Stimulated activated effector memory CD8-positive, alpha-beta T cell treated with anti-CD3 and anti-CD28 coated beads, Interleukin-12 subunit alpha, Interleukin-12 subunit beta, amount 100 ng/mL, for 72 hours (primary cell): ENCODE measurements at regions not wholly inside any gene's neighbourhood (a gene's known extent, or its start where the extent isn't known, plus 50 kb on each side); places are given as distances from the start of the nearest gene placed in this dataset.
"Not testable (repeated sequence)": the region's sequence is repeated elsewhere in the genome, so short reads cannot be mapped to it uniquely, and the experiment has no call there.

Source experiments
- ATAC-seq: fragments of 150-1000 bp; cut with Tn5 transposase; 2 replicates; pipeline ENCODE4 v1.10.0; 2021
- DNase-seq, 2 donors: peaks; one replicate each; pipeline ENCODE4 v3.0.0; 2021 to 2022; ENCODE audit warnings: low spot score in 2 of 2
- H3K27ac Mint-ChIP-seq: one replicate; pipeline ENCODE4 v1.8.0; 2022; ENCODE audit warnings: mild to moderate bottlenecking, mixed read lengths
- H3K36me3 Mint-ChIP-seq: one replicate; pipeline ENCODE4 v1.8.0; 2022; ENCODE audit warnings: mild to moderate bottlenecking, mixed read lengths
- H3K4me1 Mint-ChIP-seq: one replicate; pipeline ENCODE4 v1.8.0; 2022; ENCODE audit warnings: mixed read lengths
- H3K4me3 Mint-ChIP-seq: one replicate; pipeline ENCODE4 v1.8.0; 2022; ENCODE audit warnings: mild to moderate bottlenecking, mixed read lengths
- H3K9me3 Mint-ChIP-seq: one replicate; pipeline ENCODE4 v1.8.0; 2022; ENCODE audit warnings: mixed read lengths

DNA sequence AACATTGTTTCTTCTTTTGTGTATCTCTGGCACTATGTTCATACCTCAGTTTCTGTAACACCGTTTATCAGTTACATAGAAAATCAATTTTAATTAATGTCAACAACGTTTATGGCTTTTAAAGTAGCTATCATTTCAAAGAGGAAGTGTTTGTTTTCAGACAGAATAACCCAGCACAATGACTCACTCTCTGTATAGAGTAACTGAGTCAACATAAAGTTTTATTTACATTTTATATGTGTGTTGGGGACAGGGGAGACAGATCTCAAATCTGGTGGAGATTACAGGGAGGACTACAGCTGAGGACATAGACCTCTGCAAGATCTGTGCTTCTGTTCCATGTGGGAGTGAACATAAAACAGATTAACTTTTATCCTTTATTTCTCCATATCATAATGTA, 2590.1 kb downstream of the PCDH9 start:
- no peak for DNase-seq
- no peak for ATAC-seq
- Mint-ChIP-seq H3K9me3 (peaks cover 16% of the 10 kb centered on the region), H3K4me3 (no peak overlapping the region), H3K27ac (no peak overlapping the region), H3K36me3 (no peaks in the 10 kb centered on the region), H3K4me1 (no peaks in the 10 kb centered on the region)

DNA sequence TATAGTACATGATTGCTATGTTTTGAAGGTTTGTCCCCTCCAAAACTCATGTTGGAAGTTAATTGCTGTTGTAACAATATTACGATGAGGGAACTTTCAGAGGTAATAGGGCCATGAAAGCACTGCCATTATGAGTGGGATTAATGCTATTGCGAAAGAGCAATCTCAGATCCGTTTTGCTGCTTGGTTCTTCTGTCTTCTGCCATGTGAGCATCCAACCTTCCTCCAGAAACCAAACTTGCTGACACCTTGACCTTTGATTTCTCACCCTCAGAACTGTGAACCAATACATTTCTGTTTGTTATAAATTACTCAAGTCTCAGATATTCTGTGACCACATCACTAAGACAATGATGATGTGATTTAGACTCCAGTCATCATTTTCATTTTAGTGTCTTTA, 2590.9 kb downstream of the PCDH9 start:
- Mint-ChIP-seq H3K4me3 (no peak overlapping the region), H3K27ac (no peak overlapping the region), H3K9me3 (peaks cover 11% of the 10 kb centered on the region), H3K4me1 (no peaks in the 10 kb centered on the region), H3K36me3 (no peaks in the 10 kb centered on the region)
- ATAC-seq (no peak), DNase-seq (no peak)

DNA sequence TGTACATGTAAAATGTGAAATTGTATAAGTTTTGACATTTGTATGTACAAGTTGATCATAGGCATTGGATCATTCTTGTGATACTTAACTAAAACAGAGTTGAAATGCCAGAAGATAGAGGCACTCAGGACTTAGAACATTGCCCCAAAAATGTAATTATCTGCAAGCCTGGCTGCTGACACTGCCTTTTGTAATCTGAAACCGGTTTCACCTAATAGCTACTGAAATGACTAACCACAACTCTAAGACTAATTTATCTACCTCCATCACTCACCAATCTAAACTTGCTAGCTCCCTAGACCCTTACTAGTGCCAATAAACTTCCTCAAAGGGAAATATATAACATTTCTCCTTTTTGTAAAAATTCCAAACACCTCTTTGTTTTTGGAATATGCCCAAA, 2596.2 kb downstream of the PCDH9 start:
- Mint-ChIP-seq H3K27ac (no peak overlapping the region), H3K4me1 (no peaks in the 10 kb centered on the region), H3K36me3 (no peaks in the 10 kb centered on the region), H3K4me3 (no peak overlapping the region), H3K9me3 (peaks cover 14% of the 10 kb centered on the region)
- ATAC-seq (no peak), DNase-seq (no peak)

DNA sequence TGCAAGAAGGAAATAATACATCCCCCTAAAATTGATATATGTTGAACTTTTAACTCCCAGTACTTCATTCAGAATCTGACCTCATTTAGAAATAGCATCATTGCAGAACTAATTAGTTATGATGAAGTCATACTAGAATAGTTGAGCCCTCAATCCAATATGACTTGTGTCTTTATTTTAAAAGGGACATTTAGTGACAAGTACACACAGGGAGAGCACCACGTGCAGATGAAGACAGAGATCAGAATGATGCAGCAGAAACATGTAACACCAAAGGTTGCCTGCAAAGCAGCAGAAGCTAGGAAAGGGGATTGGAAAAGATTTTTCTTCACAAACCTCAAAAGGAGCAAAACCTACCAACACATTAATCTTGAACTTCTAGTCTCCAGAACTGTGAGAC, 2602.5 kb downstream of the PCDH9 start:
- no peak for DNase-seq
- H3K4me3 Mint-ChIP-seq = no peak overlapping the region
- ATAC-seq = no peak
- no peak overlapping the region for H3K27ac Mint-ChIP-seq
- no peaks in the 10 kb centered on the region for H3K4me1 Mint-ChIP-seq
- peaks cover 16% of the 10 kb centered on the region for H3K9me3 Mint-ChIP-seq
- H3K36me3 Mint-ChIP-seq = no peaks in the 10 kb centered on the region

DNA sequence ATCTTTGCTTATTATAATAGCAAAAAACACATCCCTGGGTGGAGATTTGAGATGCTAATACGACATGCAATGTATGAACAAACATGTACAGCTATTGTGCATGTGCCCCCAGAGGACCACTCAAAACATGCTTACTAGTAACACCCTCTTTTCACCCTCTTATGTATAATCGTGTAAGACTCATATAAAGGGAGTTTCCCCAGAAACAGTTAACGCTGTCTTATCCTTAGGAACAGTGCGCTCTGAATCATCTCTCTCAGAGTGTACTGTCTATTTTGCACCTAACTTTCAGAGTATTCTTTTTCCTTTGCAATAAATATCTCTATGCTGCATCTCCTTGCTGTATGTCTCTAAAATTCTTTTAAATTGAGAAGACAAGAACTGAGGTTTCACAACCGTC, 2604.0 kb downstream of the PCDH9 start:
- ATAC-seq = no peak
- no peak overlapping the region for H3K27ac Mint-ChIP-seq

DNA sequence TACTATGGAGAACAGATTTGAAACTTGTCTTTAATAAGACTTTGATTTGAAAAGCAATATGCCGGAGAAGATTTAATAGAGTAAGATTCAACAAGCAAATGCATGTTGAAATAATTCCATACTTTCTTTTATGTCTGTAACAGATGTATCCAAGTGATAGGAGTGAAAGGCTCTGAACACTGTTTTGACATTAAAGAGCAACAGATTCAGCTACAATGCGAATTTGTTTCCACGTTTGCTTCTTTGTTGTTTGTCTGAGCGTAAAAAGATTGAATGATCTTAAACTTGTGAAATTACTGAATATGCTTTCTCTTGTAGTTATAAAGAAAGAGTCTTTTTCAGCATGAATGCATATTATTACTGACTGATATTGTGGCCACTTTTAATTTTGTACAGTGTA, 2612.9 kb downstream of the PCDH9 start:
- ATAC-seq (no peak), DNase-seq (no peak)
- Mint-ChIP-seq H3K4me1 (no peaks in the 10 kb centered on the region), H3K4me3 (no peak overlapping the region), H3K36me3 (no peaks in the 10 kb centered on the region), H3K27ac (no peak overlapping the region), H3K9me3 (peaks cover 15% of the 10 kb centered on the region)

More for the DNA sequence above, 2604.0 kb downstream of the PCDH9 start:
- Mint-ChIP-seq H3K4me3 (no peak overlapping the region), H3K36me3 (no peaks in the 10 kb centered on the region), H3K4me1 (no peaks in the 10 kb centered on the region), H3K9me3 (peaks cover 16% of the 10 kb centered on the region)
- no peak for DNase-seq

DNA sequence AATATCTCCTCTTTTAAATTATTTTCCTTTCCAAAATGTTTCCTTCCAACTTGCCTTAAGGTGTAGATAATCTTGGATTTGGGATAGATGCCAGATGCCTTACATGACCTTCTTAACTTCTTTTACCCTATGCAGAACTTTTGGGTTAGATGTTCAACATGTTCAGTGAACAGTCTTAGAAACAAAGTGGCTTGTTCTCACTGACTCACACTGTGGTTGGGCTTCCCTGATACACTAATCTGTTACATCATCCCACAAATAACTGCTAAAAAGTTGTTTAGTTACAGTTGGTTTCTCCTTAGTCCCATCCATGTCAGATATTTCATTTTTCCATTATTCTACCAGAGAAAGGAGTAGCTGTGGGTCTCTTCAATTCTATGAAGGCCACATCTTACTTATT, 2638.2 kb downstream of the PCDH9 start:
- no peak overlapping the region for H3K27ac Mint-ChIP-seq
- no peaks in the 10 kb centered on the region for H3K36me3 Mint-ChIP-seq
- ATAC-seq (no peak), DNase-seq (no peak)
- H3K9me3 Mint-ChIP-seq = peaks cover 22% of the 10 kb centered on the region
- H3K4me3 Mint-ChIP-seq = no peak overlapping the region
- no peaks in the 10 kb centered on the region for H3K4me1 Mint-ChIP-seq

DNA sequence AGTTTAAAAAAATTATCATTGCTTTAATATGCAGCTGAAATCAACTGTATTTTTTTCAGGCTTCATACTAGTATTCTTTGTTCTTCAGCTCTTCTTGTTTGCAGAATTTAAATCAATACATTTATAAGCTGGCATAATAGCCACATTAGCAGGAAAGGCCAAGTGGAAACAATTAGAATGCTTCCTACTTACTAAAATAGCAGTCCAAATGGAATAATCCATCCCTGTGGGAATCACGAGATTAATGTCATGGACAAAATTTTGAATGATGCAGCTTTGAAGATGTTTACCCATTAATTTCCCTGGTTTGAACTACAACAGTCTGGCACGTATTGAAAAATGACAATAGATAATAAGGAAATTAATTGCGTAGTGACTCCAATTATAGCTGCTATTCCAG, 2650.8 kb downstream of the PCDH9 start:
- no peak overlapping the region for H3K4me3 Mint-ChIP-seq
- no peak for DNase-seq
- H3K9me3 Mint-ChIP-seq = peaks cover 12% of the 10 kb centered on the region
- H3K36me3 Mint-ChIP-seq = no peaks in the 10 kb centered on the region
- no peak overlapping the region for H3K27ac Mint-ChIP-seq
- ATAC-seq = no peak
- no peaks in the 10 kb centered on the region for H3K4me1 Mint-ChIP-seq

DNA sequence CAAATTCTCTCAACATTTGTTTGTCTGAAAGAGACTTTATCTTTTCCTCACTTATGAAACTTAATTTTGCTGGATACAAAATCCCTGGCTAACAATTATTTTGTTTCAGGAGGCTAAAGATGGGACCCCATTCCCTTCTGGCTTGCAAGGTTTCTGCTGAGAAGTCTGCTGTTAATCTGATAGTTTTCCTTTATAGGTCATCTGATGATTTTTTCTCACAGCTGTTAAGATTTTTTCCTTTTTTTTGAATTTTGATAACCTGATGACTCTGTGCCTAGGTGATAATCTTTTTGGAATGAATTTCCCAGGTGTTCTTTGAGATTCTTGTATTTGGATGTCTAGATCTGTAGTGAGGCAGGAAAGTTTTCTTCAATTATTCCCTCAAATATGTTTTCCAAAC, 2661.4 kb downstream of the PCDH9 start:
- Mint-ChIP-seq H3K4me3 (no peak overlapping the region), H3K27ac (no peak overlapping the region), H3K9me3 (peaks cover 23% of the 10 kb centered on the region), H3K4me1 (no peaks in the 10 kb centered on the region), H3K36me3 (no peaks in the 10 kb centered on the region)
- ATAC-seq (no peak), DNase-seq (no peak)

DNA sequence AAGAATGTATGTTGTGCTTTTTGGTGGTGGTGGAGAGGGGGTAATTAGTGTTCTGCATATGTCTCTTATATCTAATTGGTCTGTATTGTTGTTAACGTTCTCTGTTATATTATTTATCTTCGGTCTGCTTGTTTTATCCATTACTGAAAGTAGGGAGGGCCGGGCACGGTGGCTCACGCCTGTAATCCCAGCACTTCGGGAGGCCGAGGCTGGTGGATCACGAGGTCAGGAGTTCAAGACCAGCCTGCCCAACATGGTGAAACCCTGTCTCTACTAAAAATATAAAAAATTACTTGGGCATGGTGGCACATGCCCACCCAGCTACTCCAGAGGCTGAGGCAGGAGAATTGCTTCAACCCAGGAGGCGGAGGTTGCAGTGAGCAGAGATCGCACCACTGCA, 2672.1 kb downstream of the PCDH9 start:
- H3K4me1 Mint-ChIP-seq, H3K36me3 Mint-ChIP-seq, DNase-seq, ATAC-seq, H3K27ac Mint-ChIP-seq, H3K4me3 Mint-ChIP-seq: not testable (repeated sequence)
- H3K9me3 Mint-ChIP-seq = peaks cover 16% of the 10 kb centered on the region

DNA sequence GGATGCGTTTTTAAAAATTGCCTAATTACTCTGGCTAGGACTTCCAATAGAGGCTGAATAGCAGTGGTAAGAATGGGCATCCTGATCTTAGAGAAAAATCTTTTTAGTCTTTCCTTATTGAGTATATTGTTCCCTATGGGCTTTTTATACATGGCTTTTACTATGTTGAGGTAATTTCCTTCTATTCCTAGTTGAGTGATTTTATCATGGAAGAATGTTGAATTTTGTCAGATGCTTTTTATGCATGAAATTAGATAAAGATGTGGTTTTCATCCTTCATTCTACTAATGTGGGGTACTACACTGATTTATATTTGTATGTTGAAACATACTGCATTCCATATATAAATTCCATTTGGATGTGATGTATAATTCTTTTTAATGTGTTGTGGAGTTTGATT, 2673.8 kb downstream of the PCDH9 start:
- DNase-seq (no peak), ATAC-seq (no peak)
- Mint-ChIP-seq H3K27ac (no peak overlapping the region), H3K9me3 (peaks cover 15% of the 10 kb centered on the region), H3K4me3 (no peak overlapping the region), H3K4me1 (no peaks in the 10 kb centered on the region), H3K36me3 (no peaks in the 10 kb centered on the region)

DNA sequence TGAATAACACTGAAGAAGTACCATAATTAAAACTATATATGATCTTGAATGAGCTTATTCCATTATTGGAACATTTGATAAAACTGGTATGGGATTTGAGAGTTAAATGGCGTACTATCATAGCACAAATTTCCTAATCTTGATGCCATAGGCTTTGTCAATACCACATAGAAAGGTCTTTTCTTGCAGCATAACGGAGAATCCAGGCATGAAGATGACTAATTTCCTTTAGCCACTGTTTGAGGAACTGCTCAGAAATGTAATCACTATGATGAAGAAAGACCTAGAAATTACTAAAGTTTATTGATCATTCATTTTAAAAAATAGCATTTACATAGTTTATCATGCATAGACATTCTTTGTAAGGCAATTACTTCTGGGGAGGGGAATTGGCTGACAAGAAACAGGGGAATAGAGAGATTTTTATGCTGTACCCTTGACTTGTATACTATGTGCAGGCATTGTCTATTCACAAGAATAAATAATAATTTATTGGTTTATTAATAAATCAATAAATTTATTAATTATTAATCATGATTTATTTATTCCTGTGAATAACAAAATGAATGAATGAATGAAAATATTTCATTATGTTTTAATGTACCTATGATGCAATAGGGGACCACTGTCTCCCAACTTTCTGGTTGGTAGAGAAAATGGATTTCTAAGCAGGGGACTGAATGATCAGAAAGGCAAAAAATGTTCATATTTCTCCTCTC, 2676.6 kb downstream of the PCDH9 start:
- Mint-ChIP-seq H3K27ac (no peak overlapping the region), H3K4me3 (no peak overlapping the region), H3K9me3 (peaks cover 19% of the 10 kb centered on the region), H3K36me3 (no peaks in the 10 kb centered on the region), H3K4me1 (no peaks in the 10 kb centered on the region)
- no peak for ATAC-seq
- no peak for DNase-seq

DNA sequence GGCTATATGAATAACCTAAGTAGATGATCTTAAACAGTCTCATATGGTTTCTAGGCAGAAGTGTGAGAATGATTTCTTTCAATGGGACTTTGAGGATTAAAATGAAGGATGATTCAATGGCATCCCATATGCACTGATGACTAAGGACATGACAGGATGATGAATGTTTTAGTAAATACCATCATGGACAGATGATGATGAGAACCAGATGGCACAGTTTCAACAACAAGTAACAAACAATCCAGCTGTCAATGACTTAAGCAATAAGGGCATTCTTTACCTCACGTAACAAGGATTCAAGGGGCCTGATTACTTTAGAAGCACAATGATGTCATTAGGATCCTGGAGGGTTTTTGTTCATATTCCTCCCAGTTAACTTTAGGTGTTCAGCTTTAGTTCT, 2678.4 kb downstream of the PCDH9 start:
- Mint-ChIP-seq H3K4me1 (no peaks in the 10 kb centered on the region), H3K9me3 (peaks cover 15% of the 10 kb centered on the region), H3K27ac (no peak overlapping the region), H3K36me3 (no peaks in the 10 kb centered on the region), H3K4me3 (no peak overlapping the region)
- DNase-seq = no peak
- ATAC-seq = no peak

DNA sequence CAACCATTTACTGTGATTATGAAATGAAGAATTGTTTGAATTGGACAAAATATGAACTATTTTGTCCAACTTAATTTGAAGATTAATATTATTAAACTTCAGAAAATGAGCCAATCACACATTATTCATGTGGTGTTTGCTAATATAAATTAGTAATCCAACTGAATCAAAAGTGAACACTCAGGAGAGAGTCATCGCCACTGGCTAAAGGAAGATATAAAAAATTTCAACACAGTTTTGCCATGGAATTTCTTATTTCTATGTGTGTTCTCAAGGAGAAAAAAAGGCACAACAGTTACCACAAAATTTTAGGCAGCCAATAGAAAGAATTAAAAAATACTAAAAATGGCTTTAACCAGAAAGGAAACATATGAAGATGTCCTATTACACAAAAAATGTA, 2683.8 kb downstream of the PCDH9 start:
- ATAC-seq = no peak
- Mint-ChIP-seq H3K9me3 (peaks cover 22% of the 10 kb centered on the region), H3K36me3 (no peaks in the 10 kb centered on the region), H3K27ac (no peak overlapping the region), H3K4me3 (no peak overlapping the region), H3K4me1 (no peaks in the 10 kb centered on the region)
- no peak for DNase-seq

DNA sequence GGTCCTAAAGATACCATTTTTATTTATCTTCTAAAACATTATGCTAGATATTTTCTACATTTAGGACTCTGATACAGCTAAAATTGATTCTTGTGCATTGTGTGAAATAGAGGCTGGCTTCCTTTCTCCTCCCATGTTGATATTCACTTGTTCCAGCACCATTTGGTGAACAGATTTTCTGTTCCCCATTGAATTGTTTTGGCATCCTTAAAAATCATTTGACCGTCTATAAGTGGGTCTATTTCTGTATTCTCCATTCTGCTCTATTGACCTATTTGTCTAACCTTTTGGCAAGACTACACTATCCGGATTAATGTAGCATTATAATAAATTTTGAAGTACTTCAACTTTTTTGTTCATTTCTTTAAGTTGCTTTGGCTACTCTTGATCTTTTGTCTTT, 2689.2 kb downstream of the PCDH9 start:
- H3K4me3 Mint-ChIP-seq = no peak overlapping the region
- H3K36me3 Mint-ChIP-seq = no peaks in the 10 kb centered on the region
- peaks cover 14% of the 10 kb centered on the region for H3K9me3 Mint-ChIP-seq
- no peaks in the 10 kb centered on the region for H3K4me1 Mint-ChIP-seq
- no peak for ATAC-seq
- DNase-seq = no peak
- no peak overlapping the region for H3K27ac Mint-ChIP-seq

DNA sequence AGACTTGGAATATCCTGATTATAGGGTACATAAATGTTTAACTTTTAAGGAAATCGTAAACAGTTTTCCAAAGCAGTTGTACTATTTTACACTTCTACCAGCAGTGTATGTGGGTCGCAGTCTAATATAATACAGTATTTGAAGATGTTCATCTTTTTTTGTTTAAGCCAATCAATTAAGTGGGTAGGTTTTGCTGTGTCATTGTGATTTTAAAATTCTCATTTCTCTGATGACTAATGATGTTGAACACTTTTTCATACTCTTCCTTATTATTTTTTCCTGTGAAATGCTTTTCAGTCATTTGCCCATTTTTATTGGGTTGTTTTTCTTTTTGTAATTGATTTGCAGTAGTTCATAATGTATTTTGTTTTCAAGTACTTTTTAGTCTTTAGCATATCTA, 2689.7 kb downstream of the PCDH9 start:
- Mint-ChIP-seq H3K36me3 (no peaks in the 10 kb centered on the region), H3K4me3 (no peak overlapping the region), H3K4me1 (no peaks in the 10 kb centered on the region), H3K27ac (no peak overlapping the region), H3K9me3 (peaks cover 14% of the 10 kb centered on the region)
- DNase-seq (no peak), ATAC-seq (no peak)

DNA sequence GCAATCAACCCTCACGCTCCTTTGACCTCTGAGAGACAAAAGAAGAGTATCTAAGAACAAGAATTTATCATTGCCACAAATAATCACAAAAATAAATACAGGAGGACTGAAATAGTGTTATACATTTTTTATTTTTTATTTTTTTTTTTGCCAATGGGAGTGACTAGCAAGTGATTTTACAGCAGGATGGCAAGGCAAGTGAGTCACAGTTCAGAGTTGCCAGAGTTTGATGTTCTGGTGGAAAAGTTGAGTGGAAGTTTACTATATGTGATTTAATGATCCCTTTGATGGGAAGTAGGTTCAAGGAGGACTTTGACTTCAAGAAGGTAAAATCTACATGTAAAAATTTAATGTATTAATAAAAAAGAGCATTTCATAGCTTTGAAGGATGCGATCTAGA, 2691.4 kb downstream of the PCDH9 start:
- Mint-ChIP-seq H3K27ac (no peak overlapping the region), H3K4me3 (no peak overlapping the region), H3K9me3 (peaks cover 10% of the 10 kb centered on the region), H3K36me3 (no peaks in the 10 kb centered on the region), H3K4me1 (no peaks in the 10 kb centered on the region)
- ATAC-seq = no peak
- no peak for DNase-seq
